ENCODE measurements at regions not wholly inside any gene's neighbourhood (a gene's known extent, or its start where the extent isn't known, plus 50 kb on each side); places are given as distances from the start of the nearest gene placed in this dataset.

GRCh38 chr9:79383096-79383495 lies 188.7 kb upstream of the TLE4 start:
- ChIA-PET CTCF (no interaction called here), POLR2A (interaction anchor here (0.8 kb wide), 1 partner anchor 830 kb away, joined by 4 read pairs; no protein-coding TSS in a partner anchor)
- Histone ChIP-seq H3K4me3 (ENCODE audit: low read depth, low read length) (no peak overlapping the region), H3K36me3 (ENCODE audit: control insufficient read depth, insufficient read depth, low read length) (no peaks in the 10 kb centered on the region), H3K27me3 (ENCODE audit: control insufficient read depth, insufficient read depth, low read length) (no peaks in the 10 kb centered on the region)
- TF ChIP-seq CTCF (IDR thresholded peaks at IDR 0.05; ENCODE audit: insufficient read depth, low read depth, low read length): no peak
- DNase-seq (ENCODE audit: low read depth): no peak

GRCh38 chr9:79384091-79384490 lies 187.7 kb upstream of the TLE4 start:
- ChIA-PET POLR2A (no interaction called here), CTCF (no interaction called here)
- Histone ChIP-seq H3K36me3 (ENCODE audit: control insufficient read depth, insufficient read depth, low read length) (no peaks in the 10 kb centered on the region), H3K27me3 (ENCODE audit: control insufficient read depth, insufficient read depth, low read length) (no peaks in the 10 kb centered on the region), H3K4me3 (ENCODE audit: low read depth, low read length) (no peak overlapping the region)
- TF ChIP-seq CTCF (IDR thresholded peaks at IDR 0.05; ENCODE audit: insufficient read depth, low read depth, low read length): no peak
- no peak for DNase-seq (ENCODE audit: low read depth)

GRCh38 chr9:79384501-79384900 lies 187.3 kb upstream of the TLE4 start:
- DNase-seq (ENCODE audit: low read depth): no peak

GRCh38 chr9:79387101-79387835 lies 184.5 kb upstream of the TLE4 start:
- ChIA-PET POLR2A (no interaction called here), CTCF (no interaction called here)
- Histone ChIP-seq H3K4me3 (ENCODE audit: low read depth, low read length) (no peak overlapping the region), H3K27me3 (ENCODE audit: control insufficient read depth, insufficient read depth, low read length) (no peaks in the 10 kb centered on the region), H3K36me3 (ENCODE audit: control insufficient read depth, insufficient read depth, low read length) (no peaks in the 10 kb centered on the region)
- DNase-seq (ENCODE audit: low read depth): no peak
- no peak for TF ChIP-seq CTCF (IDR thresholded peaks at IDR 0.05; ENCODE audit: insufficient read depth, low read depth, low read length)

More at GRCh38 chr9:79384501-79384900, 187.3 kb upstream of the TLE4 start:
- H3K27me3 ChIP-seq (ENCODE audit: control insufficient read depth, insufficient read depth, low read length): no peaks in the 10 kb centered on the region
- ChIA-PET CTCF (no interaction called here), POLR2A (no interaction called here)
- no peaks in the 10 kb centered on the region for H3K36me3 ChIP-seq (ENCODE audit: control insufficient read depth, insufficient read depth, low read length)
- no peak overlapping the region for H3K4me3 ChIP-seq (ENCODE audit: low read depth, low read length)
- TF ChIP-seq CTCF (IDR thresholded peaks at IDR 0.05; ENCODE audit: insufficient read depth, low read depth, low read length): no peak

GRCh38 chr9:79390077-79390698 lies 181.6 kb upstream of the TLE4 start:
- H3K27me3 ChIP-seq (ENCODE audit: control insufficient read depth, insufficient read depth, low read length): no peaks in the 10 kb centered on the region
- POLR2A ChIA-PET: interaction anchor here (0.5 kb wide), 1 partner anchor 326 kb away, joined by 8 read pairs; no protein-coding TSS in a partner anchor
- no peak for TF ChIP-seq CTCF (IDR thresholded peaks at IDR 0.05; ENCODE audit: insufficient read depth, low read depth, low read length)
- DNase-seq (ENCODE audit: low read depth): peak; percentile 51
- H3K4me3 ChIP-seq (ENCODE audit: low read depth, low read length): no peak overlapping the region
- H3K36me3 ChIP-seq (ENCODE audit: control insufficient read depth, insufficient read depth, low read length): no peaks in the 10 kb centered on the region
- CTCF ChIA-PET: interaction anchor here (0.5 kb wide), 1 partner anchor 39 kb away, joined by 3 read pairs; no protein-coding TSS in a partner anchor

Measured in BJ (cell line).